HG02678 (cell line): ENCODE measurements at regions not wholly inside any gene's neighbourhood (a gene's known extent, or its start where the extent isn't known, plus 50 kb on each side); places are given as distances from the start of the nearest gene placed in this dataset.

Experiments used
- ATAC-seq: cut with Tn5 transposase; IDR thresholded peaks from one replicate; pipeline ENCODE4 v1.9.1; 2021; ENCODE audit warnings: mild to moderate bottlenecking, moderate library complexity; ENCODE audit not compliant: unreplicated experiment

DNA sequence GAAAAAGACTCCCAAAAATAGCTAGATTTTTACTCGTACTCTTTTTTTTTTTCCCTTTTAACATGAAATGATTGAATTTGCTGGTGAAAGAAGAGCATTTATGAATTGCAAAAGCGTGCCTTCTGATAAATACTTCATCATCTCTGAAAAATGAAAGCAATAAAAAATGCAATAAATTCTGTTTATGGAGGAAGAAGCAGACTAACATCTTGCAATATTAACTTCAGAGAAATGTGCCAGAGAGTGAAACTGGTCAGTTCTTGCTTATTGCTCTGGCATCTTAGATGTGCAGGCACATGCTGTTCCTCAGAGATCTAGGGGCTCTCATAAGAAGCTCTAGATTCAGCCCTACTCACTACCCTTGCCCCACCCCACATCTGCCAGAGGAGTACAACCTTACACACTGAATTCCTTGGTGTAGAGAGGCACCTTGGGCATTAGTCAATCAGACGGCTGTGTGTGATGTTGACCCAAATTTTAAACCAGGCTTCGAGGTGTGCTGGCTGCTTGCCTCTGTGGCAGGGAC, 891.1 kb upstream of the GHITM start:
- no peak for ATAC-seq

DNA sequence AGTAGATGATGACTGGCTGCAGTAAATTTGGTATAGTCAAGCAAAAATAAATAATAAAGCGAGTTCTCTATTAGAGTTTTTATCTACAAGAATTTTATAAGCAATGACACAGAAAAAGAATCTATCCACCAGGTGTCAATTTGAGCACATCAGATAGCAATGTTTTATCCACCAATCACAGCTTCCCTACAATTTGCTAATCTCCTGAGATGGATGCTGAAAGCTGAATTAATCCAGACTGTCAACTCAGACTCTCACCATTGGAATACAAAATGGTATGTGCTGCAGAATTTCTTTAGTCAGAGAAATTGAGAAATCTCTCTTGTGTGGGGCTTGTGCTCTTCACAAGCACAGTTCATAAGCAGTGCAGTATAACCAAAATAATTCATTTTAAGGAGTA, 888.9 kb upstream of the GHITM start:
- ATAC-seq: no peak

DNA sequence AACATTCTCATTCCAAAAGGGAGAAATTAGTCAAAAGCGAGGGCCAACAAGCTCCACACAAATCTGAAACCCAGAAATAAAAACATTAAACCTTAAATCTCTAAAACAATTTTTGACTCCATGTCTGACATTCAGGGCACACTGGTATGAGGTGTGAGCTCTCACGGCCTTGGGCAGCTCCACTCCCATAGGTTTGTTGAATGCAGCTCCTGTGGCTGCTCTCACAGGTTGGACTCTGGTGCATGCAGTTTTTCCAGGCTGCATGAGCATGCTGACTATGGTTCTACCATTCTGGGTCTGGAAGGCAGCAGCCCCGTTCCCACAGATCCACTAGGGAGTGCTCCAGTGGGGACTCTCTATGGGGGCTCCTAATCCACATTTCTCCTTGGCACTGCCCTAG, 887.1 kb upstream of the GHITM start:
- no peak for ATAC-seq

DNA sequence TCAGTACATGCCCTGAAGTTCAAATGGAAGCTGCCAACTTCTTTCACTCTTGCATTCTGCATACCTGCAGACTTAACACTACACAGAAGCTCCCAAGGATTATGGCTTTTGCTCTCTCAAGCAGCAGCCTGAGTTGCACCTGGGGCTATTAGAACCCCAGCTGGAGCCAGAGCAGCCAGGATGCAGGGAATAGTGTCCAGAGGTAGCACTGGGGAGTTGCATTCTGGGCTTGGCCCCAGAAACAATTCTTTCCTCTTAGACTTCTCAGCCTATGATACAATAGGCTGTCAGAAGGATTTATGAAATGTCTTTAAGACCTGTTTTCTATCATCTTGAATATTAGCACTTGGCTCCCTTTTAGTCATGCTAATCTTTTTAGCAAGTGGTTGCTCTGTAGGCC, 886.7 kb upstream of the GHITM start:
- ATAC-seq: no peak

DNA sequence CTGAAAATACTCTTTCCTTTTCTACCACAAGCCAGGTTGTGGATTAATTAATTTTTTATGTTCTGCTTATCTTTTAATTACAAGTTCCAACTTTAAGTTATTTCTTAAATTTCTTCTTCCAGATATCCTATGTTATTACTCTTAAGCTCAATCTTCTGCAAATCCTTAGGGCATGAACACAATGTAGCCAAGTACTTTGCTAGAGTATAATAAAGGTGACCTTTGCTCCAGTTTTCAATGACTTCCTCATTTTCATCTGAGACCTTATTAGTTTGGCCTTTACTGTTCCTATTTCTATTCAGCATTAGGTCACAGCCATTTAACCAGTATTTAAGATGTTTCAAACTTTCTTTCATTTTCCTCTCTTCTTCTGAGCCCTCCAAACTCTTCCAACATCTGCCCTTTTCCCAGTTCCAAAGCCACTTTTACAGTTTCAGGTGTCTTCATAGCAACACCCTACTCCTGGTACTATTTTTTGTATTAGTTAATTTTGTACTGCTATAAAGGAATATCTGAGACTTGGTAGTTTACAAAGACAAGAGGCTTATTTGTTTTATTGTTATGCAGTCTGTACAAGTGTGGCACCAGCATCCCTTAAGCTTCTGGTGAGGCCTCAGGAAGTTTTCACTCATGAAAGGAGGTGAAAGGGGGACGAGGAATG, 886.2 kb upstream of the GHITM start:
- ATAC-seq: no peak

DNA sequence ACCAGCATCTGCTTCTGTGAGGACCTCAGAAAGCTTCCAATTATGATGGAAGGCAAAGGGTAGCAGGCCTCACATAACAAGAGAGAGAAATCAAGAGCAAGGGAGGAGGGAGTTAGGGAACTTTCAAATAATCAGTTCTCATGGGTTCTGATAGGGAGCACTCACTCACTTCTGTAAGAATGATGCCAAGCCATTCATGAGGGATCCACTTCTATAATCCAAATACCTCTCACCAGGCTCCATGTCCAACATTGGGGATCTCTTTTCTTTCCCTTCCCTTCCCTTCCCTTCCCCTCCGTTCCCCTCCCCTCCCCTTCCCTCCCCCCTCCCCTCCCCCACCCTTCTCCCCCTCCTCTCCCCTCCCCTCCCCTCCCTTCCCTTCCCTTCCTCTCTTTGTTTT, 884.6 kb upstream of the GHITM start:
- ATAC-seq: no peak

DNA sequence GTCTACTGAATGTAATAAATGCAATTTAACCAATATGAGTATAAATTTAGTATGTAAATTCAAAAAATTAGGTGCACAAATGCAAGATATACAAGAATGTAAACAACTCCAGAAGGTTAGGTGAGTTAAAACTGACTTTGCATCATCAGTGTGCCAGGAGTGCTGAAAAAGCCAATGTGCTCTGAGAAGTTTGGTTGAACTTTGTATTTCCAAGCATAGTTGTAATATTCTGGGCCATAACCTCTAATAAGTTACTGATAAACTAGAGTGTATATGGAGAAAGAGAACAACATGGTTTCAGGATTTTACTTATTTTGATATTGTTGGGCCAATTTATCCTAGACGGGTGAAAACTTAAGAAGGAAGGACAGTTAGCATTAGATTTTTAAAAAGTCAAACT, 876.9 kb upstream of the GHITM start:
- ATAC-seq: no peak

DNA sequence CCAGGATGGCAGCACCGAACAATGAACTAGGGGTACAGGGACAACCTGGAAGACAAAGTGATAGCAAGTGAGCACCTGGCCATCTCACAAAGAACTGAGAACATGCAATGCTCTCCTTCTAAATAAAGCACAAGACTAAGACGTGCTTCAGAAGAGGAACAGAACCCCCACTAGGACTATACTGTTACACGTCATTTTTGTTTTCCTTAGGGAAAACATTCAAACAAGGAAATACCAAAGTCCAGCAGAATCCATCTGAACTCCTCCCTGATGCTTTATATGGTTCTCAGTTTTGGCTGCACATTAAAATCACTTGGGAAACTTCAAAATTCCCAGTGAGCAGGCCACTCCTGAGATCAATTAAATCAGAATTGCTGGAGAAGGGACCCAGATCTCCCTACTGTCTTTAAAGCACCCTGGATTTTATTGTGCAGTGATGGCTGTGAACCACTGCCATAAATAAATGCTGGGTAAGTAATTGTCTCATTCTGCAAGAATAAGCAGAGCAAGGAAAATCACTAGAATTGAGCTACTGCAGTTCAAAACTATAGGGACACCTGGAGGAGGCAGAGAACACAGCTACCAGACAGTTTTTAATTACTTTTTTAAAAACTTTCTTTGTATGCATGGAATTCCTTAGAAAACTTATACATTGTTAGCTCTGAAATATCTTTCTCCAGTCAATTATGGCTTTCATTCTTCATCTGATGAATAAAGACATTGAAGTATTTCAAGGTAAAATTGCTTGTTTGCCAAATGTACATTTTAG, 866.5 kb upstream of the GHITM start:
- no peak for ATAC-seq

DNA sequence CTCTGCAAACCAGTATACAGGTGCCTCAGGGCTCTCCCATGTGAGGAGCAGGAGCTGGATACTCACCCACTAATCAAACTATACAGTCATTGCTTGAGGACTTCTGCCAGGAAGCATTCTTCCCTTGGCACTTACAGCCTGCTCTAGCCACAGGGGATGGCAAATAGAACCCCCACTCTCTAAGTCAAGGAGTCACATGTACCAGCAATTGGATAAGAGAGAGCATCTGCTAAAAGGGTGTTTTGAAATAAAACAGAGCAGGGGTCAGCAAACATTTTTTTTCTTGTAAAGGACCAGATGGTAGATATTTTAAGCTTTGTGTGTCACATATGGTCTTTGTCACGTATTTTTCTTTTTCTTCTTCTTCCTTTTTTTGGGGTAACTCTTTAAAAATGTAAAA, 865.2 kb upstream of the GHITM start:
- no peak for ATAC-seq

DNA sequence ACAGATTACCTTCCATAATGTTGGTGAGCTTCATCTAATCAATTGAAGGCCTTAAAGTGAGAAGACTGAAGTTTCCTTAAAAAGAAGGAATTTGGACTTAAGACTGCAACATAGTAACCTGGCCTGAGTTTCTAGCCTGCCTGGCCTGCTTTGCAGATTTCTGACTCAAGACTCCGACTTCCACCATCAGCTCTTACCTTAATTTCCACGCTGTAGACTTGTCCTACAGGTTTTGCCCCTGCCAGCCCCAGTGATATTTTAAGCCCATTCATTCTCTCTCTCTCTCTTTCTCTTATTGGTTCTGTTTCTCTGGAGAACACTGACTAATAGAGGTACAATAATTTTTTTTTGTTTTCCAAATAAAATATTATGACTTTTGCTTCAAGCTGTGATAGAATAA, 862.3 kb upstream of the GHITM start:
- no peak for ATAC-seq

DNA sequence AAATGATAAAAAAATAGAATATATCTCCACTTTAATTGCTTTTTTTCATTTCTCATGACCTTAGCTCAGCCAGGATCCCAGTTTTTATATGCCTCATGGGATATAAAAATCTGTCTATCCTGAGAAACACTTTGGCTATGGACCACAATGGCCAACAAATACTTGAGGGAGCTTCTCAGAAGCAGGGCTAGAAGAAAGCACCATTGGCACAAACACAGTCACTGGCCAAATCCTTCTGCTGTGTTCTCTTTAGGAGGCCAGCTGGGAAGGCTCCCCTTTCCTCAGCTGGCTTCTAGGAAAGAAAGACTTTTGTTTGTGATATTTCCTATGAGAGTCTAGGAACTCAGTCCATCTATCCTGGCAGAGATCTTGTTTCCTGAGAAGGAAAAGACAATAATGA, 856.2 kb upstream of the GHITM start:
- no peak for ATAC-seq

DNA sequence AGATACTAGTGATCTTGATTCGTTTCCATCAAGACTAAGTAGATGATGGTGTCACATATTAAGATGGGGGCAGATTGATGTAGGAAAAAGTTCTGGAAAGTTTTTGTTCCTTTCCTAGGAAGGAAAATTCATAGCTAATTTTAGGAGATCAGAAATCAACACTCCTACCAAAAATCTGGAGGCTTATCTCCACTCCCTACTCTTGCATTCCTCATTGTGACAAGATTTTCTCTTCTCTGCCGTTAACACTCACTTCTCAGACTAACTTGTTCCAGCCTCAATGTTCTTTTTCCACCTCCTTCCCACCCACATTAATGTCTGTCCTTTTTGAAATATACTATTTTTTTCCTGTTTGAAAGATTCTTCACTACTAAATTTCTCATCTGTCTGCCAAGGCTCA, 851.9 kb upstream of the GHITM start:
- no peak for ATAC-seq

DNA sequence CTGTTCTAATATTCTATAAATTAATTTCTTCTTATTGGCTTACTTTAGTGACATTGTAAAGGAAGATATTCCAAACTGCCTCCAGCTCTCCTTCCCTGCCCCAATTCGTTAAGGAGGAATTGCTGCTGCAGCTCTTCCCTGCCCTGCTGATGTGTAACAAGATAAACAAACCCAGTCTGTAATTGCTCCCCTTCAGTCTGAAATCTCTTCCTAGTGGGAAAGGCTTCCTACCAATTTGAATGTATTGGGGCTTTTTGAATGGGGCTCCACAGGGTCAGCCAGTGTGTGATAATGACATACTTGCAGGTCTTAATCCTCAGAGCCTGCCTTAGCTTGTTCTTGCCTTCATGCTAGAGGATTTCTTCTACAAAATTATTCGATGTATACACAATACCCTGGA, 849.9 kb upstream of the GHITM start:
- ATAC-seq: no peak

DNA sequence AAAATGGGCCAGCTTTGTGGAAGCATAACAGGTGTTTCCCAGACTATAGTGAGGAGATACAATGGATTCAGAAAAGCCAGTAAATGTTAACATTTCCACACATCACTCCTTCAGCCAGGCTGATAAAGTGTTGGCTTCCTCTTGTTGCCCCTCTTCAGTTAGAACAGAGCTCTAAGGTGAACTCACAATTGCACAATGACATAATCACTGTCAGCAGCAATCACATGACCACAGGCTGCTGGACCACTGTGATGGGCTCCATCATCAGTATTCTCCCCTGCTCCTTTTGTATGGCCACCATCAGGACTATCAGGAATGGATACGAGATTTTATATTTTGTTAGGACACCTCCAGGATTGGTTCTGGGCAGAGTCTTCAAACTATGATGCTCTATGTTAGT, 849.4 kb upstream of the GHITM start:
- no peak for ATAC-seq

DNA sequence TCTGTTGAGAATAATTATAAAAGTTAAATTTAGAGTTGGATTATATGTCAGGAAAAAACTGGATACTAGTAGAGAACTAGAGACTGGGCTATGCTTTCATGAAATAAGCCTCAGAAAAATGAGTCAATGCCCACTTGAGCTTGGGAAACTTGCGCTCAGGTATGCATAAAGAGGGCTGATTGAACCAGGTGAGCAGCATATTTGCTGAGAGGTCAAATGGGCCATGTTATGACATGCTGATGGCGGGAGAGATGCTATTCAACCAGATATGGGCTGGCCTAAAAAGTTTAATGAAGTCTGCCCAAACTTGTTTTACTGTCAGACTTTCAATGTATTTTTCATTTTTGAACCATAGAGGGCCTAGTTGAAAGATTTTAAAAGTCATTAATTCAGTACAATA, 837.6 kb upstream of the GHITM start:
- ATAC-seq: no peak

DNA sequence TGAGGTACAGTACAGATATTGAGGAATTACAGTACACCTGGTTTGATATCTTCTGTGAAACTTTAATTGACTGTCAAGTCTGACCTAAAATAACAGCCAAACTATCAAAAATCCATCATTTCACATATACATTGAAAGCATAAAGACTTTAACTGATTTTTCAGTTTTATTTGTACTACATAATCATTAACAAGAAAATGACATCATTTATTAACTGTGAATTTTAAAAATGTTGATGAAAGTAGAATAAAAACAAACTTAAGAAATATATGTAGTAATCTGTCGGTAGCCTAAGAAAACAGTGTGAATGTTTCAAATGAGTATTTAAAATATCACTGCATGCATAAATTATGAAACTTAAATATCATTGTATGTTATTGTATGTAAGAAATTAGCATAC, 836.7 kb upstream of the GHITM start:
- ATAC-seq: no peak

DNA sequence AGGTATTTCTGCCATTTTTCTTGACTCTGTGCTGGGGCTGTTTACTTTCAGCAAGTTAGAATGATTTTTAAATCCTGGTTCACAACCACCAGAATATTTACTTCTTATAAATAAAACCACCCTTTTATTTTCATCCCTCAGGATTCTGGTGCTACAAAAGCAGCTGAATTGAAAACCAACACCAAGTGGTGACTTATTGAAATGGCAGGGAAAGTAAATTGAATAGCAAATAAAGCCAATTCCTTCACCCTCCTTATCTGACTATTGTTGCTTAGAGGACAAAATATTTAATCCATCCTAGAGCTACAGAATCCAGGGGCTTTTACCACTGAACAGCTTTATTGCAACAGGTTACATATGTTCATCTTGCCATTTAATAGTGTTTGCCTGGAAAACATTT, 828.6 kb upstream of the GHITM start:
- no peak for ATAC-seq

DNA sequence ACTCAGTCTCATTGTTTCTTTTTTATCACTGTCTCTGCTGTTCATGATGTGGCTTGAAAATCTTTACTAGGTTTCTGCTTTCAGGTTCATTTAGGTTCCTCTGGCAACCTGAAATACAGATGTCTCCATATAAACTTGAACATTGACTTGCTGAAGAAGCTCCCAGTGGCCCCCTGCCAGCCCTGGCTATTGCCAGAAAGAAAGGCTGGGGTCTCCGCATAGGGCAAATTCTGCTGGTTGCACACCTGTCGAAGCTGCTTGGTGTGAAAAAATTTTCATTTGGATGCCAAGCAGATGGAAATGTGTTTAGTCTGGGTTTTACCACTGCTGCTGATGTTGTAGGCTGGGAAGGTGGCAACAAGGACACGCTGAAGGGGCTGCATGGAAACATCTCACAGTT, 826.7 kb upstream of the GHITM start:
- ATAC-seq: no peak

DNA sequence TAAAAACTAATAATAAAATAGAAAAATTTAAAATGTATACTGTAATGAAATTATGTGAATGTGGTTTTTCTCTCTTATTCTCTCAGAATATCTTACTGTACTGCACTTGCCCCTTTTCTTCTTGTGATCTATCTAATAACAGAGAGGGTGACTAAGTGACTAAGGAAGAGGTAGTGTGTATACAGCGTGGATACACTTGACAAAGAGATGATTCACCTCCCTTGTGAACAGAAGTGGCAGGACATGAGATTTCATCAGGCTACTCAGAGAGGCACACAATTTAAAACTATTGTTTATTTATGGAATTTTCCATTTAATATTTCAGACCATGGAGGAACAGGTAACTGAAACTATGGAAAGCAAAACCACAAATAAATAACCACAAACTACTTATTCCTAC, 806.6 kb upstream of the GHITM start:
- ATAC-seq: no peak

DNA sequence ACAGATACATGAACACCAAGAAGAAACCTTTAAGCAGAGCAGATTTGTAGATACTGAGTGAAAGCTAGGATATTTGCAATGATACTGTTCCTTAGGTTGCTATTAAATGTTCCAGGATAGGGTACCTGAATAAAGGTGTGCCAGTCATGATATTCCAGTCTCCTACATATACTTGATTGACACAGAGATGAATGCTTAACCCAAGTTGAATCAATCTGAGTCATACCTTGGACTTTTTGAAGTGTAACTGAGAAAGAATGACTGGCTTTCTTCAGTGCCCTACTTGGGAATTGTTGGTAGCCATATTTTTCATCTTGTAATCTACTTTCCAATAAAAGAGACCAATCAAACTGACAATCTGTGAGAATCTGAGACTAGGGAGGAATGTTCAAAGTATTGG, 805.7 kb upstream of the GHITM start:
- no peak for ATAC-seq

DNA sequence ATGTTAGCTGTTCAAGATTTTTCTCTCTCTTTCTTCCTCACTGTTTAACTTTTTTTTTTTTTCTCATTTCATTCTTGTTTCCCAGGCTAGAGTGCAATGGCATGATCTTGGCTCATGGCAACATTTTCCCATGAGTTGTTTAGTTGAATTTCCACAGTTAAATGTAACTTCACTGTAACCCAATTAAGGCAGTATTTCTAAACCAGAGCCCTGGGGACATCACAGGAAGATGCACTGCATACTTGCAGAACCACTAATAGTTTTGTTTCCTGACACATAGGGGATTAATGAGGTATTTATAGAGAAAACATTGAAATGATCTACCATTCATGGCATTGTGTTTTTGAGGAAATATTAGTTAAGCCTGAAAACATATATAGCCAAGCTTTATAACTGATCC, 795.6 kb upstream of the GHITM start:
- no peak for ATAC-seq

DNA sequence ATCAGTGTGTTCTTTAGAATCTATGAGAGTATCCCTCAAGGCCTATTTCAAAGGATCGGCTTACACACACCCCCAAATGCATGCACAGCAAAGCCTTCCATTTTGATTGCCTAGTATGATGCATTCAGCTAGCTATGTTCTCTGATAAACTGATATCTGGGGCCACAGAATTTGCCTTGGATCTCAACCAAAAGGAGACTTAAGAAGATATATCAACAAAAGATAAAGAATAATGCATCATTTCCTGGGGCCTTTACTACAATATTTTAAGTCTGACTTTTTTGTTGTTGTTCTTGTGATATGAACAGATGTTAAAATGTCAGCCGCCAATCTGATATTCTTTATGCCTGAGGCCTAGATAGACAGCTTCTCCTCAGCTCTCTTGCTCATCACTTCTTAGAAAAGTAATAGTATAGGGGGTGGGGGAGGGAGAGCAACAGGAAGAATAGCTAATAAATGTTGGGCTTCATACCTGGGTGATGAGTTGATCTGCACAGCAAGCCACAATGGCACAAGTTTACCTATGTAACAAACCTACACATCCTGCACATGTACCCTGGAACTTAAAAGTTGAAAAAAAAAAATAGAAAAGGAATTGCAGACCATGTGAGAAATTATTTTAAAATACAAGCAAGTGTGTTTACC, 792.9 kb upstream of the GHITM start:
- no peak for ATAC-seq
